GM21529 (cell line): ENCODE measurements at regions not wholly inside any gene's neighbourhood (a gene's known extent, or its start where the extent isn't known, plus 50 kb on each side); places are given as distances from the start of the nearest gene placed in this dataset.
"Not testable (repeated sequence)": the region's sequence is repeated elsewhere in the genome, so short reads cannot be mapped to it uniquely, and the experiment has no call there.

Experiments used
- ATAC-seq: cut with Tn5 transposase; IDR thresholded peaks from one replicate; pipeline ENCODE4 v1.9.1; 2021; ENCODE audit not compliant: unreplicated experiment

- ATAC-seq = no peak
Observed at GRCh38 chr7:65254061-65254460, 119.6 kb upstream of the ZNF92 start.

GRCh38 chr7:65251851-65252620, 121.6 kb upstream of the ZNF92 start:
- ATAC-seq = peak; percentile 56

GRCh38 chr7:65250697-65251395, 122.8 kb upstream of the ZNF92 start:
- no peak for ATAC-seq

GRCh38 chr7:65250216-65250615, 123.4 kb upstream of the ZNF92 start:
- no peak for ATAC-seq

GRCh38 chr7:65247491-65247890, 126.2 kb upstream of the ZNF92 start:
- no peak for ATAC-seq

- no peak for ATAC-seq
Observed at GRCh38 chr7:65239707-65240352, 133.8 kb upstream of the ZNF92 start.

GRCh38 chr7:65239324-65239706, 134.3 kb upstream of the ZNF92 start:
- no peak for ATAC-seq

- ATAC-seq = no peak
Observed at GRCh38 chr7:65238785-65239184, 134.9 kb upstream of the ZNF92 start.

GRCh38 chr7:65235586-65235985, 138.1 kb upstream of the ZNF92 start:
- no peak for ATAC-seq

- ATAC-seq = no peak
Observed at GRCh38 chr7:65233409-65234034, 140.1 kb upstream of the ZNF92 start.

- ATAC-seq = no peak
Observed at GRCh38 chr7:65230231-65230630, 143.4 kb upstream of the ZNF92 start.

- ATAC-seq = no peak
Observed at GRCh38 chr7:65225422-65226006, 148.1 kb upstream of the ZNF92 start.

GRCh38 chr7:65222655-65223054, 151.0 kb upstream of the ZNF92 start:
- no peak for ATAC-seq

GRCh38 chr7:65221683-65222082, 152.0 kb upstream of the ZNF92 start:
- ATAC-seq = no peak

- no peak for ATAC-seq
Observed at GRCh38 chr7:65219623-65220022, 154.0 kb upstream of the ZNF92 start.

- no peak for ATAC-seq
Observed at GRCh38 chr7:65216469-65216868, 157.2 kb upstream of the ZNF92 start.

GRCh38 chr7:65213260-65213659, 160.4 kb upstream of the ZNF92 start:
- ATAC-seq = not testable (repeated sequence)

GRCh38 chr7:65199221-65199620, 174.4 kb upstream of the ZNF92 start:
- not testable (repeated sequence) for ATAC-seq

GRCh38 chr7:65193334-65194058, 180.2 kb upstream of the ZNF92 start:
- not testable (repeated sequence) for ATAC-seq

- ATAC-seq = not testable (repeated sequence)
Observed at GRCh38 chr7:65177041-65177440, 170.6 kb upstream of the ERV3-1 start.
